ENCODE measurements at regions not wholly inside any gene's neighbourhood (a gene's known extent, or its start where the extent isn't known, plus 50 kb on each side); places are given as distances from the start of the nearest gene placed in this dataset.
"Not testable (repeated sequence)": the region's sequence is repeated elsewhere in the genome, so short reads cannot be mapped to it uniquely, and the experiment has no call there.

DNA sequence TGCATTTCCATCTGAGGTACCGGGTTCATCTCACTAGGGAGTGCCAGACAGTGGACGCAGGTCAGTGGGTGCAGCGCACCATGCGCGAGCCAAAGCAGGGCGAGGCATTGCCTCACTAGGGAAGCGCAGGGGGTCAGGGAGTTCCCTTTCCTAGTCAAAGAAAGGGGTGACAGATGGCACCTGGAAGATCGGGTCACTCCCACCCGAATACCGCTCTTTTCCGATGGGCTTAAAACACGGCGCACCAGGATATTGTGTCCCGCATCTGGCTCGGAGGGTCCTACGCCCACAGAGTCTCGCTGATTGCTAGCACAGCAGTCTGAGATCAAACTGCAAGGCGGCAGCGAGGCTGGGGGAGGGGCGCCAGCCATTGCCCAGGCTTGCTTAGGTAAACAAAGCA lies 1157.1 kb downstream of the NAALADL2 start:
- not testable (repeated sequence) for DNase-seq

DNA sequence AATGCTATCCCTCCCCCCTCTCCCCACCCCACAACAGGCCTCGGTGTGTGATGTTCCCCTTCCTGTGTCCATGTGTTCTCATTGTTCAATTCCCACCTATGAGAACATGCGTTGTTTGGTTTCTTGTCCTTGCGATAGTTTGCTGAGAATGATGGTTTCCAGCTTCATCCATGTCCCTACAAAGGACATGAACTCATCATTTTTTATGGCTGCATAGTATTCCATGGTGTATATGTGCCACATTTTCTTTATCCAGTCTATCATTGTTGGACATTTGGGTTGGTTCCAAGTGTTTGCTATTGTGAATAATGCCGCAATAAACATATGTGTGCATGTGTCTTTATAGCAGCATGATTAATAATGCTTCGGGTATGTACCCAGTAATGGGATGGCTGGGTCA lies 1156.1 kb downstream of the NAALADL2 start:
- DNase-seq, result not testable (repeated sequence)

DNA sequence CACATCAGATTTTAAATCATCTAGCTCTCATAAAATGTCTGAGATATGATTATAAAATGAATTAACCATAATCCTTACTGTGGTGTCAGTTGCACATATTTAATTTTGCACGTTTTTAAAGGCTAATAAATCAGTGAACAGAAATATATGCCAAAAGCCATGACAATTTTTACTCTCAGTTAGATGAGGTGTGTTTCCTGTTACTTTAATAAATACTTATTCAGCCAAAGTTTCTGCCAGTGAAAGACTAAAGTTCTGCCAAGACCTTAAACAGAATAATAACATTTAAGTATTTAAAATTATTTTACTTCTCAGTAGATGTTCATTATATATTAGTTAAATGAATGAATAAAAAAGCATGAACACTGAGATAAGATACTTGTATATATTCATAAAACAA lies 1150.1 kb downstream of the NAALADL2 start:
- DNase-seq, result no peak

DNA sequence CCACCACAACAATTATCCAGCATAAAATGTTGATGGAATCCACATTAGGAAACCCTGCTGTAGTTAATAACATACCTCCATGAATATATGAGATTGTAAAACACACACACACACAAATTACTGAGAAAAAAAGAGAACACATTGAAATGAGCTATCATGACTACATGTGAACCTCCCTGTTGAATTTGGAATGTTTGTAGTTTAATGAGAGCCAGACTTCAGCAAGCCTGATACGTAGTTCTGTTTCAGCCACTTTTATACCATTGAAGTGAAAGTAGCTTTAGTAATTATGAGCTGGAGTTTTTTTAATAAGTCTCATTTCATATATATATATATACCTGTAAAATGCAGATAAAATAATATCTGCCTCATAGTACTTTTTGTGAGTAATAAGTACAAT lies 1146.4 kb downstream of the NAALADL2 start:
- DNase-seq, result no peak

DNA sequence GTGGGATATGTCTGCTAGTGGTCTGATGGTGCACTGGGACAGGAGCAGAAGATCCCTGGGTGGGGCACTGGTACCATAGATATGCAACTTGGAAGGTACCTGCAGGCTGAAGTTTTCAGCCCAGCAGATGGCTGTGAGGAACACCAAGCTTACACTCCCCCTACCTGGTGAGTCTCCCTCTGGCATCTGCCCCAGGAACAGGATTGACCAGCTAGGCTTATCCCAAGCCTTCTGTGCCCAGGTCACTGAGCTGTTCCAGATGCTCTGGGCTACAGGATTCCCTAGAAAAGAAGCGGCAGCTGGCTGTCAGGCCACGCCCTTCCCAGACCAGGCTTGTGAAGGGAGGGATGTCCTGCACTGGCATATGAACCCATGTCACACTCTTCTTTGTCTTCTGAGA lies 1130.0 kb downstream of the NAALADL2 start:
- no peak for DNase-seq

DNA sequence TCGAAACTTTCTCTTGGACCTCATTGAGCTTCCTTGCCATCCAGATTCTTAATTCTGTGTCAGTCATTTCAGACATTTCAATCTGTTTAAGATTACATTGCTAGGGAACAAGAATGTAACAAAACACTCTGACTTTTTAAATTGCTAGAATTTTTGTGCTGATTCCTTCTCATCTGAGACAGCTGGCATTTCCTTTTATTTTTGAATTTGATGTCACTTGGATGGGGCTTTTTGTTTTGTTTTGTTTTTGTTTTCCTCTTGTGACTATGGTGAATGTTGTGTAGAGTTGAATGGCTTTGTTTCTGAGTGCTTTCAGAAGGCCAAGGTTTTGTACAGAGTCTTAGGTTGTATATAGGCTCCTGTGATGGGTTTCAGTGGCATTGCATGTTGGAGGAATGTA lies 1129.3 kb downstream of the NAALADL2 start:
- no peak for DNase-seq

DNA sequence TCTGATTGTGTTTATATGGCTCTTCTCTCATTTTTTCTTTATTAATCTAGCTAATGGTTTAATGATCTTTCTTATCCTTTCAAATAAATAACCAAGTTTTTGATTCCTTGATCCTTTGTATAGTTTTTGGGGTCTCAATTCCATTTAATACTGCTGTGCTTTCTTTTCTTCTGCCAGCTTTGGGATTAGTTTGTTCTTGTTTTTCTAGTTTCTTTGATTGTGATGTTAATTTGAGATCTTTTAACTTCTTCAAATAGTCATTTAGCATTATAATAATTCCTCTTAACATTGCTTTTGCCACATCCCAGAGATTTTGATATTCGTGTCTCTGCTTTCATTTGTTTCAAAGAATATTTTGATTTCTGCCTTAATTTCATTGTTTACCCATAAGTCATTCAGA lies 1126.6 kb downstream of the NAALADL2 start:
- no peak for DNase-seq

DNA sequence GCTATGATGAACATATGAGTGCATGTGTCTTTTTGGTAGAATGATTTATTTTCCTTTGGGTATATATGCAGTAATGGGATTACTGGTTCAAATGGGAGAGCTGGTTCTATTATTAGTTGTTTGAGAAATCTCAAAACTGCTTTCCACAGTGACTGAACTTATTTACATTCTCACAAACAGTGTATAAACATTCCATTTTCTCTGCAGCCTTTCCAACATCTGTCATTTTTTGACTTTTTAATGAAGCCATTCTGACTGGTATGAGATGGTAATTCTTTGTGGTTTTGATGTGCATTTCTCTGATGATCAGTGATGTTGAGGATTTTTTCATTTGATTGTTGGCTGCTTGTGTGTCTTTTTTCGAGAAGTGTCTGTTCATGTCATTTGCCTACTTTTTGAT lies 1124.2 kb downstream of the NAALADL2 start:
- no peak for DNase-seq

DNA sequence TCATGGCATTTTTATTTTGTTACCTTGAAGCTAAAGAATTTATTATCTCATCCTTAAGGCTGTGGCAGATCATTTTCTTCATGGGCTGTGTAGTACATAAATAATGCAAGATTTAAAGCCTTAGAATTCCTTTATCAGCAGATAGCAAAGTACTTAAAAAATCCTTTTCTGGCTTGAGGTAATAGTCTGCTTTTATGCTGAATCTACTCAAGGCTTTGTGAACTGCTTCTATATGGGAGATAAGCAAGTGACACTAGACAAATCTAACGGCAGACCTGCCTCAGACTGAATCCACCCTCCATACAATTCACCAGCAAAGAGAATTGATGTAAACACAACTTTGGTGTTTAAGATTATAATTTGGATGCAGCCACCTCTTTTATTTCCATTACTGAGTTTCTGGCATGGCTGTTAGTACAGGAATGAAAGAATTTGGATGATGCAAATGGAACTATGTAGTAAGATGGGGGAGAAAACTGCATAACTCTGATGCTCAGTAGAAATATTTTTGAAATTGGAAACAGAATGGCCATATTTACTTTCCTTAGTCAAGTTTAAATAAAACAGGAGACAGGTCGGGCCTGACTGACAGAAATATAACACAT lies 1121.5 kb downstream of the NAALADL2 start:
- no peak for DNase-seq

DNA sequence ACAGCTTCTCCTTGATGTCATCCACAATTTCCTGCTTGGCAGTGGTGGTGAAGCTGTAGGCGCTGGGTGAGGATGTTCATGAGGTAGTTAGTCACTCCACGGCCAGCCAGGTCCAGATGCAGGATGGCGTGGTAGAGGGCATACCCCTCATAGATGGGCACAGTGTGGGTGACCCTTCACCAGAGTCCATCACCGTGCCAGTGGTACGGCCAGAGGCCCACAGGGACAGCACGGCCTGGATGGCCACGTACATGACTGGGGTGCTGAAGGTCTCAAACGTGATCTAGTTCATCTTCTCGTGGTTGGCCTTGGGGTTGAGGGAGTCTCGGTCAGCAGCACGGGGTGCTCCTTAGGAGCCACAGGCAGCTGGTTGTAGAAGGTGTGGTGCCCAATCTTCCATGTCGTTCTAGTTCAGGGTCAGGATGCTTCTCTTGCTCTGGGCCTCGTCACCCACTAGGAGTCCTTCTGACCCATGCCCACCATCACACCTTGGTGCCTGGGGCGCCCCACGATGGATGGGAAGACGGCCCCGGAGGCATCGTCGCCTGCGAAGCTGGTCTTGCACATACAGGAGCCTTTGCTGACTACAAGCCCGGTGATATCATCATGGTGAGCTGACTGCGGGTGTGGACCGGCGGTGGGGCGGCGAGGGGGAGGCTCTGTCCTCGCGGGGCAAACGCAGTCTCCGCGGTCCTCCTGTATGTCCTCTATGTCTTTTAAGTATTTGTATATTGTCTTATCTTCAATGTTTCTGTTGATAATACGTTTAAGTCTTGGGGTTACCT lies 1119.0 kb downstream of the NAALADL2 start:
- DNase-seq, result no peak

DNA sequence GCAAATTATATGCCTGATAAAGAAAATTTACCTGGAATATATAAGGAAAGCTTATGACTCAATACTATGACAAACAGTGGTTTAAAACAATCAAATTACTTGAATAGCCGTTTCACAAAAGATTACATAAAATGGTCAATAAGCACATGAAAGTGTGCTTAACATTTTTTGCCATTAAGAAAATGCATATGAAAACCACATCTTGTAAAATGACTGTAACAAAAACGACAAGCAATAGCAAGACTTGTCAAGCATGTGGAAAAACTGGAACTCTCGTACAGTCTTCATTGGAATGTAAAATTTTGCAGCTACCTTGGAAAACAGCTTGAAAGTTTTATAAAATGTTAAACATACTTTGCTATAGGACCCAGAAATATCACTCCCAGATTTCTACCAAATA lies 1110.3 kb downstream of the NAALADL2 start:
- no peak for DNase-seq

DNA sequence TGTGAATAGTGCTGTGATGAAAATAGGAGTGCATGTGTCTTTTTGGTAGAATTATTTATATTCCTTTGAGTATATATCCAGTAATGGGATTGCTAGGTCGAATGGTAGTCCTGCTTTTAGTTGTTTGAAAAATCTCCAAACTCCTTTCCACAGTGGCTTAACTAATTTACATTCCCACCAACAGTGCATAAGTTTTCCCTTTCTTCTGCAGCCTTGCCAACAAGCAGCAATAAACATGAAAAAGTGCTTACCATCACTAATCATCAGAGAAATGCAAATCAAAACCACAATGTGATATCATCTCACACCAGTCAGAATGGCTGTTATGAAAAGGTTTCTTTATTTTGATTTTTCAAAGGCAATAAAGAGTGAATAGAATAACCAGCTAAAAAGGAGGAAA lies 1105.9 kb downstream of the NAALADL2 start:
- no peak for DNase-seq

DNA sequence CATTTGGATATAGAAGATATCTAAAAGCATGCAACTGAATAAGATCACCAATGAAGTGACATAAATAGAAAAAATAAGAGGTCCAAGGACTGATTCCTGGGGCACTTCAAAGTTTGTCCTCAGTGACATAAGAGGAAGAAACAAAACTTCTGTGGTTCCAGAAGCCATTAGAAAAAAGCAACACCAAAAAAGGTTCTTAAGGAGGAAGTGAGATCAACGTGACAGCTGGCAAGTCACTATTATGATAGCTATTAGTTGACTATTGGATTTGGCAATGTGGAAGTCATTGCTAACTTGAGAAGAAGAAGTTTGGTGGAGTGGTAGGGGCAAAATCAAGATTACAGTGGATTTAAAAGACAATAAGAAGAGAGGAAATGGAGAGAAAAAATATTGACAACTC lies 1098.3 kb downstream of the NAALADL2 start:
- DNase-seq, result no peak

DNA sequence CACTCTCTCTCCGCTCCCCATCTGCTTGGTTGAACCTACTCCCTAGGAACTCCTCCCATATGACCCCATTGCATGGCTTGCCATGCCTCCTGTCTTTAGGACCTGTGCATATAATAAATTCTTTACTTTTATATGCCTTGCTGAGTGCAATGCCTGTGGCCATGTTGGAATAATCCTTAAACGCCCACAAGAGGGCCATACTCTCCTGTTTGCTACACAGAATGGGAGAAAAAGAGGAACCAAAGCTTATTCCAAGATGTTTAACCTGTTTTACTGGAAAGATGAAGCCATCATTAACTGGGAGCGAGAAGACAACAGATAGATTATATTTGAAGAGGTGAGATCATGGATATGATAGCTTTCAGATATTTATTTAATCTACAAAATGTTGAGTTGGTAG lies 1097.8 kb downstream of the NAALADL2 start:
- DNase-seq, result no peak

DNA sequence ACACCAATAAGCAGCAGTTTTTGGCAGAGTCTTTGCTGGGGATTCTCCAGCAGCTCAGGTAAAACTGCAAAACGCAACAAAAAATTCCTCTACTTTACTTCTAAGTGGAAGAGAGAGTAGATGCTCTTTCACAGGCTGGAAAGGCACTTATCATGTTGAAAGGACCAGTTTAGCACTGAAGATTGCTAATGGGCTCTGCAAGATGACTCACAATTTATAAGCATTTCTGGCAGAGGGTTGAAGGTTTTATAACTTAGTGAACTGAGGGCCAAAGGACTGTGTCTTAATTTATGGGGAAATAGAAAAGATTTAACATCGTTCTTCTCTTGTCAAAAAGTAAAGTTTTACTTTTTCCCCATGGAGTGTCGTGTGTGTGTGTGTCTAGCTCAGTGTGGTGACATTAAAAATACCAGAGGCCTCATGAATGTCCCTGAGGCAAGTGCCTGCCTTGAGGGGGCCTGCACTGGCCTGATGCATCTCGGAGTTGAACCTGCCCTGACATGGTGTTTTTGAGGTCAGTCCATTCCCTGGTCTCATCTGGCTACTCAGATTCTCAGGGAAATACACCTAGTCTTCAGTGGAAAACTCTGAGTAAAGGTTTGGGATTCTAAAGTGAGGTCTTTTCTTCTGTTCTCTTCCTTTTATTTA lies 1092.0 kb downstream of the NAALADL2 start:
- no peak for DNase-seq

DNA sequence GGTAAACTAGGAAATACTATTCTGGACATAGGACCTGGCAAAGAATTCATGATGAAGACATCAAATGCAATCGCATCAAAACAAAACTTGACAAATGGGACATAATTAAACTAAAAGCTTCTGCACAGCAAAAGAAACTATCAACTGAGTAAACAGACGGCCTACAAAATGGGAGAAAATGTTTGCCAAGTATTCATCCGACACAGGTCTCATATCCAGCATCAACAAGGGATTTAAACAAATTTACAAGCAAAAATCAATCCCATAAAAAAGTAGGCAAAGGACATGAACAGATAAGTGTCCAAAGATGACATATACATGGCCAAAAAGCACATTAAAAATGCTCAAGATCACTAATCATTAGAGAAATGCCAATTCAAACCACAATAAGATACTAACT lies 1088.9 kb downstream of the NAALADL2 start:
- DNase-seq, result no peak

DNA sequence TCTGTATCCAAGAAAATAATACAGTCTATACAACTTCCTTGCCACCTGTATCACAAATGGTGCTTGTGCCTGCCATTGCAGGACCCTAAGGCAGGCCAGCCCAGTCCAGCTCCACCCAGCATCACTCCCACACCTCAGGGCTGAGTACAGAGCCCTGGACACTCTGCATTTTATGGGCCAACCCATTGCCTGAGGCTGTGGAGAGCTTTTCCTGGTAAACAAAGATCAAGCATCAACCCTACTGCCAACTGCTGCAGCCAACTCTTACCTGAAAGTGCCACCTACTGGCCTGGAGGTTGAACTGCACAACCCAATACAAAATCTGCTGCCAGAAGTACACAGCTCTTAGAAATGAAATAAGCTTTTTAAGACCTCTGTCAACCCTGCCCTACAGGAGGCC lies 1082.2 kb downstream of the NAALADL2 start:
- no peak for DNase-seq

DNA sequence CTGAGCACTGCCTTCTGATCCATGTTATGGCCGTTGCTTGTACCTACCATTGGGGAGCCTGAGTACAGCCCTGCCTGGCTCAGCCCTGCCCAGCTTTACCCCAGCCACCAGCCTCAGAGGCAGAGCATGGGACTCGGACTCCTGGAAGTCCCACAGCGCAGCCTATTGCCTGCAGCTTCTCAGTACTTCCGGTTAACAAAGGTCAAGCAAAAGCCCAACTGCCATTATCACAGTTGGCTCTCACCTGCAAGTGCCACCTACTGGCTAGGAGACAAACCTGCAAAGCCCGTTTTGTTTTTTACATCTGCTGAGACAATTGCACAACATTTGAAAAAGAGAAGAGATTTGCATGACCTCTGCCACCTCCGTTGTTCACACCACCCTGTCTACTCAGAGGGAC lies 1081.7 kb downstream of the NAALADL2 start:
- no peak for DNase-seq

DNA sequence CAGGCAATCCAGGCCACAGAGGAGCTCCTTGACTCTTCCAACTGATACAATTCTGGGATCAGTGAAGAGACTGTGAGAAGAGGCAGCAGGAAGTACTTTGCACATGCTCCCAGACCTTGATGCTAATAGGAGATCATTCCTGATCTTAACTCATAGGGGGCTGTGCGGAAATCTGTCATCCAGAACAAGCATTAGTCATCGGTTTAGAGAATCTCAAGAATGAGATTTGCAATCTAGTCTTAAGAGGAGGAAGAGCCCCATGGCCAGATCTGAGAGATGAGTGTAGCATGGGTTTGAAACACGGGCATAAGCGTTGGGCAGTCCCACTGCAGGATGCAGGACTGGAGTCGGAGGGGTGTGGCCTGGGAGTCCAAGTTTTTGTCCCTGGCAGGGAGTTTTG lies 1081.1 kb downstream of the NAALADL2 start:
- no peak for DNase-seq

DNA sequence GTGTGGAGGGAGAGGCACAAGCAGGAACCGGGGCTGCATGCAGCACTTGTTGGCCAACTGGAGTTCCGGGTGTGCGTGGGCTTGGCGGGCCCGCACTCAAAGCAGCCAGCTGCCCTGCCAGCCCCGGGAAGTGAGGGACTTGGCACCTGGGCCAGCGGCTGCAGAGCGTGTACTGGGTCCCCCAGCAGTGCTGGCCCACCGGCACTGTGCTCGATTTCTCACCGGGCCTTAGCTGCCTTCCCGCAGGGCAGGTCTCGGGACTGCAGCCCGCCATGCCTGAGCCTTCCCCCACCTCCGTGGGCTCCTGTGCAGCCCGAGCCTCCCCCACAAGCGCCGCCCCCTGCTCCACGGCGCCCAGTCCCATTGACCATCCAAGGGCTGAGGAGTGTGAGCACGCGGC lies 1078.2 kb downstream of the NAALADL2 start:
- DNase-seq, result not testable (repeated sequence)

DNA sequence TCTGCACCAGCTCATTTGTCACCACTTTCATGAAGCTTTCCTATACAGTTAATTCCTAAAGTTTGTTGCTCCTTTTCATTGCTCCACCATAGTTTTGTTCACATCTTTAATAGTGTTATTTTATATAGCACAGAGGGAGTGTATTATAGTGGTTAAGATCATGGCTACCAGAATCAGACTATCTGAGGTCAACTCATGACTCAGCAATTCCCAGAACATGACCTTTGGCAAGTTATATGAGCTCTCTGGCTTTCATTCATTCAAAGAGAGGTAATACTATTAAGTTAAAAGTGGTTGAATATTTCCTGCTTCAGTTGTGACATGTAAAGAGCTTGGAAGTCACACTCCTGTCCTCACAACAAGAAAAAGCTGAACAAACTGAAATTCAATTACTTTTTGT lies 1073.5 kb downstream of the NAALADL2 start:
- no peak for DNase-seq

DNA sequence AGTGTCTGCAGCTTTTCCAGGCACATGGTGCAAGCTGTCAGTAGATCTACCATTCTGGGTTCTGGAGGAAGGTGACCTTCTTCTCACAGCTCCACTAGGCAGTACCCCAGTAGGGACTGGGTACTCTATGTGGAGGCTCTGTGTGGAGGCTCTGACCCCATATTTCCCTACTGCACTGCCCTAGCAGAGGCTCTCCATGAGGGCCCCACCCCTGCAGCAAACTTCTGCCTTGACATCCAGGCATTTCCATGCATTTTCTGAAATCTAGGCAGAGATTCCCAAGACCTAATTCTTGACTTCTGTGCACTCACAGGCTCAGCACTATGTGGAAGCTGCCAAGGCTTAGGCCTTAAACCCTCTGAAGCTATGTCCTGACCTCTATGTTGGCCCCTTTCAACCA lies 1060.0 kb downstream of the NAALADL2 start:
- no peak for DNase-seq

DNA sequence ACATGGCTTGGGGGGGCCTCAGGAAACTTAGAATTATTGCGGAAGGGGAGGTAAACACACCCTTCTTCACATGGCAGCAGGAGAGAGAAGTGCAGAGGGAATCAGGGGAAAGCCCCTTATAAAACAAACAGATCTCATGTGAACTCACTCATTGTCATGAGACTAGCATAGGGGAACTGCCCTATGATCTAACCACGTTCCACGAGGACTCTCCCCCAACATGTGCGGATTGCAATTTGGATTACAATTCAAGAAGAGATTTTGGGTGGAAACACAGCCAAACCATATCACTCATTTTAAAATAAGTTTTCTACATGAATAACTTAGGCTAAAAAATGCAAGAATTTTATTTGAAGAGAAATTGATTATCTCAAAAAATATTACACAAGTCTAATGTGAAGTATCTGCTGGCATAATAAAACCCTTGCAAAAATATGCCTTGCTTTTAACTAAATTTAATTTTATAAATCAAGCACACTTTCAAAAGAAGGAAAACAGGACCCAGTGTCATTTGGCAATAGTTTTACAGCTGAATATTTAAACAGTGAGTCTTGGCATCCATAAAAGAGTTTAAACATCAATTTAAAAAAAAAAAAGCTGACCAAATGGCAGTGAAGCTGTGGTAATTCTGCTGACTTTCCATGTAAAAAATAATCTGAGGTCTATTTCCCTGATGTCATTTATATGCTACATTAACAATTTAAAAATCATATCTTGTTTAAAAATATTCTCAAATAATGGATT lies 1057.2 kb downstream of the NAALADL2 start:
- no peak for DNase-seq

DNA sequence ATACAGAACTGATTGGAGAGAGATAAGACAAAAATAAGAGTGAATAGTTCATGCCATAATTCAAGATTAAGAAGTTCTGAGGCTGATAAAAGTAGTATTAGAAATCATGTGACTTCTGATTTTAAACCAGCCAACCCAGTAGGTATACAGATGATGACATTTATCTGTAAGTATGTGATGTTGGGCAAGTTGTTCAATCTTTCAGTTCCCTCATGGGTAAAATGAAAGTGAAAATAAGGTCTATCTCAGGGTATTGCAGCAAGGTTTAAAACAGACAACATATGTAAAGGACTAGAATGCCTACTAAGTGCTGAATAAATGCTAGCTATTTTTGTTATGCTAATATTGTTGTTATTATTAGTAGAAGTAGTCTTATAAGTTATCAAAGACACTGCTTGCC lies 1055.7 kb downstream of the NAALADL2 start:
- no peak for DNase-seq
